Pancreas (tissue), 10 donors: ENCODE measurements at regions not wholly inside any gene's neighbourhood (a gene's known extent, or its start where the extent isn't known, plus 50 kb on each side); places are given as distances from the start of the nearest gene placed in this dataset.

Experiments
- ATAC-seq, 4 donors: fragments of 200-7000 bp; cut with Tn5 transposase; one replicate each; pipeline versions ENCODE4 v1.8.0 to v1.9.1; 2020; ENCODE audit warnings: mild to moderate bottlenecking in 4 of 4, moderate library complexity in 4 of 4
- DNase-seq, 6 donors: peaks; one replicate each; pipeline ENCODE4 v3.0.0-alpha.2; 2020
- FAIRE-seq: peaks from 2 replicates; lab custom pipeline; 2012; peaks lifted over from hg19 to GRCh38; lab: Jason Lieb, UNC
- H3K27ac ChIP-seq, 4 donors: fragments of 200-600 bp; sonication (generic); 1 replicate in 3 of 4; 2 replicates in 1 of 4; pipeline versions ENCODE4 v1.5.0 to v1.8.0; 2020
- H3K27me3 ChIP-seq, 4 donors: fragments of 200-600 bp; one replicate each; pipeline ENCODE4 v1.8.0; 2021
- H3K36me3 ChIP-seq, 3 donors: fragments of 200-600 bp; sonication (generic) in 1 of 3; one replicate each; pipeline versions ENCODE4 v1.5.0 to v1.8.0; 2020 to 2021
- H3K4me1 ChIP-seq, 3 donors: fragments of 200-600 bp; one replicate each; pipeline ENCODE4 v1.8.0; 2021
- H3K4me3 ChIP-seq, 4 donors: fragments of 200-600 bp; sonication (generic) in 2 of 4; one replicate each; pipeline versions ENCODE4 v1.5.0 to v1.8.0; 2020 to 2021
- H3K9me3 ChIP-seq, 4 donors: fragments of 200-600 bp; one replicate each; pipeline ENCODE4 v1.8.0; 2021
- WGBS, 2 donors: extraction: QIAGEN DNeasy Blood & Tissue Kit; methylation state at CpG; one replicate each; pipeline ENCODE4 v1.1.7; 2013; 5-methylcytosine and 5-hydroxymethylcytosine counted together
- intact Hi-C, 3 donors: fragments of 100-400 bp; cut with DNase I; formaldehyde crosslinking; loops; one replicate each; pipeline versions ENCODE4 v1.11.1 to v1.14.2; 2022
- TF ChIP-seq, protein P1 (sequence below), 4 donors: fragments of 200-600 bp; sonication (generic) in 3 of 4; IDR thresholded peaks; one replicate each; pipeline versions ENCODE4 v1.5.0 to v1.8.0; 2021; ENCODE audit warnings: antibody characterized with exemption in 4 of 4
- donor health status: healthy with polysubstance abuse.
- donor health status: DM: no; HTN: no; CAD: no; lungs with moderate emphysema.
- donor health status: DM: no; HTN: no; CAD: no.
- donor health status: control.
- donor health status: control.
- donor health status: Bipolar disorder and iron deficiency.
- donor health status: DM: yes; HTN: yes; CAD: no.
- donor health status: DM: no; HTN: no; CAD: no.
- donor health status: DM: no; HTN: no; CAD: no.
- donor health status: DM: yes; HTN: yes; CAD: no.

DNA sequence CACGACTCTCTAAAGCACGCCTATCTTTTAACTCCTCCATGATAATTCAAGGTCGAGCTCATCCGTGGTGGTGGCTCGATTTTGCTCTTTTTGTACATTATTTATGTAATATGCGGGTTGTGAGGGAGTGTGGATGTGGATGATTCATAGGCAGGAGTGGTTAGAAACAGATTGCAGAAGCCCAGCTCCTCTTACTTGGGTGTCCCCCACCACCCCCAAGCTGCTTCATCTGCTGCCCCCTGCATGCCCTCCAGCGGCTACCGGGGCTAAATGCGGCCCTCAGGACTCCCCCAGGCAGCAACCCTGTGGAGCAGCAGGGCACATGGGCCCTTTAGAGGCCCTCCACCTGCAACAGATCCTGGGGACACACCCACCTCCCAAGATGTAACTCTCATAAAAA lies 111.5 kb upstream of the SELENOK start:
- no peak overlapping the region for H3K27ac ChIP-seq
- H3K4me3 ChIP-seq = no peak overlapping the region
- no peaks in the 10 kb centered on the region for H3K9me3 ChIP-seq
- ATAC-seq (no peak), FAIRE-seq (no peak), DNase-seq (no peak)
- TF ChIP-seq, protein P1, sequence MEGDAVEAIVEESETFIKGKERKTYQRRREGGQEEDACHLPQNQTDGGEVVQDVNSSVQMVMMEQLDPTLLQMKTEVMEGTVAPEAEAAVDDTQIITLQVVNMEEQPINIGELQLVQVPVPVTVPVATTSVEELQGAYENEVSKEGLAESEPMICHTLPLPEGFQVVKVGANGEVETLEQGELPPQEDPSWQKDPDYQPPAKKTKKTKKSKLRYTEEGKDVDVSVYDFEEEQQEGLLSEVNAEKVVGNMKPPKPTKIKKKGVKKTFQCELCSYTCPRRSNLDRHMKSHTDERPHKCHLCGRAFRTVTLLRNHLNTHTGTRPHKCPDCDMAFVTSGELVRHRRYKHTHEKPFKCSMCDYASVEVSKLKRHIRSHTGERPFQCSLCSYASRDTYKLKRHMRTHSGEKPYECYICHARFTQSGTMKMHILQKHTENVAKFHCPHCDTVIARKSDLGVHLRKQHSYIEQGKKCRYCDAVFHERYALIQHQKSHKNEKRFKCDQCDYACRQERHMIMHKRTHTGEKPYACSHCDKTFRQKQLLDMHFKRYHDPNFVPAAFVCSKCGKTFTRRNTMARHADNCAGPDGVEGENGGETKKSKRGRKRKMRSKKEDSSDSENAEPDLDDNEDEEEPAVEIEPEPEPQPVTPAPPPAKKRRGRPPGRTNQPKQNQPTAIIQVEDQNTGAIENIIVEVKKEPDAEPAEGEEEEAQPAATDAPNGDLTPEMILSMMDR (IDR thresholded peaks at IDR 0.05) = no peak
- peaks cover 0 to 4% (median 0%) of the 10 kb centered on the region in 3 donors for H3K4me1 ChIP-seq
- WGBS, 2 donors = 74 to 81% methylated on average over 9 of the region's 9 CpGs
- H3K27me3 ChIP-seq = peaks cover 0 to 6% (median 0%) of the 10 kb centered on the region in 4 donors
- intact Hi-C loops = no loop called here
- no peaks in the 10 kb centered on the region for H3K36me3 ChIP-seq

DNA sequence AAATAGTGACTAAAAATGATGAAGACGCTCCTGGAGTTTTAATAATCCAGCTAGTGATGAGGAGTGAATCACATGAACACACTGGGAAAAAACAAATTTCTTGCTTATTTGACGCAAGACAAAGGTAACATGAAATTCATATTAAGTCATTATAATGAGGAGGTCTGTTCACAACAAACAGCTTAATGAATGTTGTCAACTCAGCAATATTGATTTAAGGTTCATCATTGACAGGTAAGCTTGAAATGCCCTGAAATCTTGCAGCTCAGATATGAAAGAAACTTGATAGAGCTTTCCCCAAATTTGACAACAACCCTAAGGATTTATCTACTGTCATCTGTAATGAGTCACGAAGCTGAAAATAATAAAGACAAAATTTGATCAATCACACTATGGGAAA lies 108.1 kb upstream of the SELENOK start:
- H3K9me3 ChIP-seq = no peaks in the 10 kb centered on the region
- H3K27me3 ChIP-seq = peaks cover 0 to 6% (median 0%) of the 10 kb centered on the region in 4 donors
- FAIRE-seq (no peak), ATAC-seq (no peak), DNase-seq (no peak)
- TF ChIP-seq, protein P1 (IDR thresholded peaks at IDR 0.05) = no peak
- no peaks in the 10 kb centered on the region for H3K36me3 ChIP-seq
- intact Hi-C loops = no loop called here
- WGBS, 2 donors = 46 to 52% methylated on average over 3 of the region's 3 CpGs
- H3K4me1 ChIP-seq = peaks cover 3 to 6% (median 4%) of the 10 kb centered on the region in 3 donors
- H3K27ac ChIP-seq = no peak overlapping the region
- H3K4me3 ChIP-seq = no peak overlapping the region

DNA sequence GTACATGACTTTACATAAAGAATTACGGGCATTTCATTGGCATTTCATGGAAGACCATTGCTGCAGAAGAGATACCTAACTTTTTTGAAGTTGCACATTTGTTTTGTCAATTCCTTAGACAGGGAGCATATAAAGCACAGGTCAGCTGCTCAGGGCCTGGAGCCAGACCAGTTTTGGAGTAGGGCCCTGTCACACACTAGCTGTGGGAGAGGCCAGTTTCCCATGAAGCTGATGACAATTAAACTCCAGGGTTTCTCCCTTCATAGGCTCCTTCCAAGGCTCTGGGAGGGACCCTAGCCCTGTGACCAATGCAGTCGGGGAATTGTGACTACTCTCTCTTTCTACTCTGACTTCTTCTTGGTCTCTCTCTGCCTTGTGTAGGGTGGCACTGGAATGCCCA lies 107.3 kb upstream of the SELENOK start:
- WGBS, 2 donors = 86 to 88% methylated on average over 2 of the region's 2 CpGs
- H3K27me3 ChIP-seq = peaks cover 0 to 6% (median 0%) of the 10 kb centered on the region in 4 donors
- no peaks in the 10 kb centered on the region for H3K36me3 ChIP-seq
- DNase-seq (no peak), FAIRE-seq (no peak), ATAC-seq (no peak)
- TF ChIP-seq, protein P1 (IDR thresholded peaks at IDR 0.05) = no peak
- peaks cover 3 to 6% (median 4%) of the 10 kb centered on the region in 3 donors for H3K4me1 ChIP-seq
- intact Hi-C loops = no loop called here
- H3K4me3 ChIP-seq = no peak overlapping the region
- H3K27ac ChIP-seq = no peak overlapping the region
- H3K9me3 ChIP-seq = no peaks in the 10 kb centered on the region

DNA sequence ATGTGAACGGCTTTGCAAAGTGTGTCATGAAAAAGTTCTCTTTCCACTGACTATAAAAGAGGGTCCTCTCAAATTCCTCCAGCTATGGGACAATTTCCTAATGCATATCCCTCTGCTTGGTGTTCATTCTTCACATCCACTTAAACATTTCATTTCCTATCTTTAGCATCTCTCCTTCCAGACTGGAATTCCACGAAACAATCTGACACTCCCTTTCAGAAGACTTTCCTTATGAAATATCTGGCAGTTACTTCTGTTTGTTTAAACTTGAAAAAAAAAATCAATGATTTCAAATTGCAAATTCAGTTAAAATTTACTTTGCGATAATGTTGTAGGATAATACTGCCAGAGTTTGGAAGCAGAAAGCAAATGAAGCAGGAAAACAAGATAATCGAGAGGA lies 105.8 kb upstream of the SELENOK start:
- DNase-seq (no peak), FAIRE-seq (no peak), ATAC-seq (no peak)
- Histone ChIP-seq H3K9me3 (no peaks in the 10 kb centered on the region), H3K27ac (no peak overlapping the region), H3K27me3 (peaks cover 0 to 6% (median 0%) of the 10 kb centered on the region in 4 donors), H3K36me3 (no peaks in the 10 kb centered on the region), H3K4me3 (no peak overlapping the region), H3K4me1 (peaks cover 3 to 6% (median 4%) of the 10 kb centered on the region in 3 donors)
- 19 to 23% methylated on average over 4 of the region's 4 CpGs for WGBS, 2 donors
- intact Hi-C loops = no loop called here
- TF ChIP-seq, protein P1 (IDR thresholded peaks at IDR 0.05) = no peak

DNA sequence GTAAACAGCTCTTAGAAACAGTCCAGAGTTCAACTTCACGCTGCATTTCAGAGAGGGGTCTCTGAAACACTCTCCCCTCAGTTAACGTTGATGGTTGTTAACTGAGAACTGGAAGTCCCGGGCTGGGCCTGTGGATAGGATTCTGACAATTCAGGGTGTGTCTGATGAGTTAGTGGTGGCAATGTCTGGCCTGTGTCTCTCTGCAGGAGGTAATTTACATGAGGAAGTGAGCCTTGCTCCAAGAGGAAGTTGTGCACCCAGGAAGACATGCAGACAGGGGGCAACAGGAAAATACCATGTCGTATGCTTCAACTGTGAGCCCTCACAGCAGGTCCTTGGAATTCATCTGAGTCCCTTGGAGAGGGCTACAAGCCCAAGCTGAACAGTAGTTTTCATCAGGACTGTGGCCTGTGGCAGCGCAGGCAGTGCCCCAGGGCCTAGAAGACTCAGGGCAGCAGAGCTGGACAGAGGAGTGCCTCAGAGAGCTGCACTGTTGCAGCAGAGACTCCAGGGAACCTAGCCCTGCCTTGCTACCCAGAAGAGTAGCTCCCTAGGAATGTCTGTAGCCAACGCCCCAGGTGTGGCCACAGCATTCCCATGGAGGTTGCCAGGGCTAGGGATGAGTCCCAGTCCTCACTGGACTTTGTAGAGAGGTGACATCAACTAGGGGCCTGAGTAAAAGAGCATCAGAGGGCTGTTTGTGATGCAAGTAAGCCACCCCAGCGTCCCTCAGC lies 104.6 kb upstream of the SELENOK start:
- no peaks in the 10 kb centered on the region for H3K36me3 ChIP-seq
- FAIRE-seq = no peak
- no peak for DNase-seq
- H3K27me3 ChIP-seq = peaks cover 0 to 6% (median 0%) of the 10 kb centered on the region in 4 donors
- H3K9me3 ChIP-seq = no peaks in the 10 kb centered on the region
- WGBS, 2 donors = 79 to 80% methylated on average over 7 of the region's 7 CpGs
- TF ChIP-seq, protein P1 (IDR thresholded peaks at IDR 0.05) = no peak
- no peak for ATAC-seq
- no peak overlapping the region for H3K27ac ChIP-seq
- H3K4me1 ChIP-seq = peaks cover 3 to 6% (median 4%) of the 10 kb centered on the region in 3 donors
- H3K4me3 ChIP-seq = no peak overlapping the region
- intact Hi-C loops = no loop called here
